Transverse colon (tissue), 4 donors: ENCODE measurements at regions not wholly inside any gene's neighbourhood (a gene's known extent, or its start where the extent isn't known, plus 50 kb on each side); places are given as distances from the start of the nearest gene placed in this dataset.
"Not testable (repeated sequence)": the region's sequence is repeated elsewhere in the genome, so short reads cannot be mapped to it uniquely, and the experiment has no call there.

ENCODE experiments used
- DNase-seq: peaks from one replicate; pipeline ENCODE4 v3.0.0-alpha.2; 2019
- H3K27ac ChIP-seq, 4 donors: fragments of 200-600 bp; sonication (generic); 2 replicates each; pipeline ENCODE4 v1.5.1; 2016 to 2018; ENCODE audit warnings: inconsistent platforms in 4 of 4
- H3K27me3 ChIP-seq: fragments of 200-600 bp; sonication (generic); 2 replicates; pipeline ENCODE4 v1.5.1; 2017; ENCODE audit warnings: inconsistent platforms
- H3K36me3 ChIP-seq, 4 donors: fragments of 200-600 bp; sonication (generic); 2 replicates each; pipeline ENCODE4 v1.5.1; 2017 to 2019; ENCODE audit warnings: inconsistent platforms in 4 of 4
- H3K4me1 ChIP-seq, 4 donors: fragments of 200-600 bp; sonication (generic); 2 replicates each; pipeline ENCODE4 v1.5.1; 2017 to 2020; ENCODE audit warnings: inconsistent platforms in 4 of 4
- H3K4me3 ChIP-seq, 4 donors: fragments of 200-600 bp; sonication (generic); 1 replicate in 1 of 4; 2 replicates in 3 of 4; pipeline versions ENCODE4 v1.5.1 to v1.6.1; 2017 to 2019; ENCODE audit warnings: inconsistent platforms in 4 of 4
- H3K9me3 ChIP-seq, 2 donors: fragments of 200-600 bp; sonication (generic); 2 replicates each; pipeline ENCODE4 v1.5.1; 2017 to 2019; ENCODE audit warnings: inconsistent platforms in 2 of 2
- EP300 ChIP-seq: sonication (generic); formaldehyde crosslinking; IDR thresholded peaks from one replicate; pipeline ENCODE4 v1.6.1; 2017; ENCODE audit warnings: antibody characterized with exemption, low read depth
- POLR2A ChIP-seq: fragments of 450-650 bp; IDR thresholded peaks from one replicate; pipeline ENCODE4 v1.6.1; 2016; ENCODE audit warnings: antibody characterized with exemption, mild to moderate bottlenecking, moderate library complexity
- POLR2AphosphoS5 ChIP-seq, 3 donors: sonication (generic); formaldehyde crosslinking; IDR thresholded peaks; one replicate each; pipeline ENCODE4 v1.6.1; 2016; ENCODE audit warnings: antibody characterized with exemption in 3 of 3
- WGBS, 2 donors: methylation state at CpG; one replicate each; pipeline ENCODE4 v1.1.5; 2018; ENCODE audit warnings: low coverage in 1 of 2; 5-methylcytosine and 5-hydroxymethylcytosine counted together
- in situ Hi-C, 4 donors: fragments of 200-750 bp; cut with MboI; loops; one replicate each; pipeline versions ENCODE4 v1.15.0 to v1.15.1; 2017; ENCODE audit warnings: low sequenced_read_pairs in 3 of 4, low pct_ligation_motif_present in 1 of 4, low pct_unique_long_range_greater_than_20kb in 1 of 4
- intact Hi-C: fragments of 100-400 bp; cut with DNase I; formaldehyde crosslinking; loops from one replicate; pipeline ENCODE4 v1.15.1; 2023; ENCODE audit warnings: low total_unique reads
- TF ChIP-seq, protein P1 (sequence below), 5 experiments: fragments of 200-600 bp in 3 of 5; fragments of 450-650 bp in 2 of 5; sonication (generic) in 3 of 5; IDR thresholded peaks; 1 replicate in 2 of 5; 2 replicates in 3 of 5; pipeline ENCODE4 v1.5.1; 2016 to 2017; ENCODE audit warnings: antibody characterized with exemption in 5 of 5, inconsistent platforms in 3 of 5, mild to moderate bottlenecking in 2 of 5, moderate library complexity in 1 of 5

DNA sequence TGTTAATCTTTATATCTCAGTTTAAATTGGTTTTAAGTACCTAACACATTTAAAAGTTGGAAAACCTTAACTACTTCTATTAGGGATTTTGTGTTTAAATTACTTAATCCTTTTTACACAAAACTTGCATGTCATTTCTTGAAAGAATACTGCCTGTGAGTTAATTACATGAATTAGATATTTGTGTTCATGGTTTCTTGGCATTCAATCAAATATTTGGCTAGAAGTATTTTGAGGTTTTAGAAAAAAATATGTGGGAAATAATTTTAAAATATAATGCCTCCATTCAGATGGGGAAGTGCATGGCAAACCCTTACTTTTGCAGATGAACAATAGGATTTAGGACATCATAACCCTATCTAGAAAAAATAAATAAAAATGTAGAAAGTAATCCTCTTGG is 186.5 kb upstream of the SEMA3E start:
- Histone ChIP-seq H3K4me3 (no peak overlapping the region), H3K4me1 (no peaks in the 10 kb centered on the region), H3K36me3 (no peaks in the 10 kb centered on the region), H3K9me3 (no peaks in the 10 kb centered on the region), H3K27ac (no peak overlapping the region), H3K27me3 (no peaks in the 10 kb centered on the region)
- no peak for DNase-seq
- in situ Hi-C loops (no loop called here), intact Hi-C loops (no loop called here)
- TF ChIP-seq POLR2AphosphoS5 (IDR thresholded peaks at IDR 0.05) (no peak), EP300 (no peak), POLR2A (no peak)
- TF ChIP-seq, protein P1, sequence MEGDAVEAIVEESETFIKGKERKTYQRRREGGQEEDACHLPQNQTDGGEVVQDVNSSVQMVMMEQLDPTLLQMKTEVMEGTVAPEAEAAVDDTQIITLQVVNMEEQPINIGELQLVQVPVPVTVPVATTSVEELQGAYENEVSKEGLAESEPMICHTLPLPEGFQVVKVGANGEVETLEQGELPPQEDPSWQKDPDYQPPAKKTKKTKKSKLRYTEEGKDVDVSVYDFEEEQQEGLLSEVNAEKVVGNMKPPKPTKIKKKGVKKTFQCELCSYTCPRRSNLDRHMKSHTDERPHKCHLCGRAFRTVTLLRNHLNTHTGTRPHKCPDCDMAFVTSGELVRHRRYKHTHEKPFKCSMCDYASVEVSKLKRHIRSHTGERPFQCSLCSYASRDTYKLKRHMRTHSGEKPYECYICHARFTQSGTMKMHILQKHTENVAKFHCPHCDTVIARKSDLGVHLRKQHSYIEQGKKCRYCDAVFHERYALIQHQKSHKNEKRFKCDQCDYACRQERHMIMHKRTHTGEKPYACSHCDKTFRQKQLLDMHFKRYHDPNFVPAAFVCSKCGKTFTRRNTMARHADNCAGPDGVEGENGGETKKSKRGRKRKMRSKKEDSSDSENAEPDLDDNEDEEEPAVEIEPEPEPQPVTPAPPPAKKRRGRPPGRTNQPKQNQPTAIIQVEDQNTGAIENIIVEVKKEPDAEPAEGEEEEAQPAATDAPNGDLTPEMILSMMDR (IDR thresholded peaks at IDR 0.05): no peak

DNA sequence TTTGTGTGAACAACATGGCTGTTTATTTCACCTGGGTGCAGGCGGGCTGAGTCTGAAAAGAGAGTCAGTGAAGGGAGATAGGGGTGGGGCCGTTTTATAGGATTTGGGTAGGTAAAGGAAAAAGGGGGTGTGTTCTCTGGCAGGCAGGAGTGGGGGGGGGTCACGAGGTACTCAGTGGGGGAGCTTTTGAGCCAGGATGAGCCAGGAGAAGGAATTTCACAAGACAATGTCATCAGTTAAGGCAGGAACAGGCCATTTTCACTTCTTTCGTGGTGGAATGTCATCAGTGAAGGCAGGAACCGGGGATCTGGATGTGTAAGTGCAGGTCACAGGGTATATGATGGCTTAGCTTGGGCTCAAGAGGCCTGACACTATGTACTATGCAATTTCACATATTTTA is 184.8 kb upstream of the SEMA3E start:
- H3K27ac ChIP-seq, H3K4me1 ChIP-seq, H3K4me3 ChIP-seq, intact Hi-C loops, H3K27me3 ChIP-seq, H3K36me3 ChIP-seq, in situ Hi-C loops, DNase-seq, H3K9me3 ChIP-seq: not testable (repeated sequence)
- WGBS, 2 donors: 61 to 66% methylated on average over 4 to 5 of the region's 5 CpGs

DNA sequence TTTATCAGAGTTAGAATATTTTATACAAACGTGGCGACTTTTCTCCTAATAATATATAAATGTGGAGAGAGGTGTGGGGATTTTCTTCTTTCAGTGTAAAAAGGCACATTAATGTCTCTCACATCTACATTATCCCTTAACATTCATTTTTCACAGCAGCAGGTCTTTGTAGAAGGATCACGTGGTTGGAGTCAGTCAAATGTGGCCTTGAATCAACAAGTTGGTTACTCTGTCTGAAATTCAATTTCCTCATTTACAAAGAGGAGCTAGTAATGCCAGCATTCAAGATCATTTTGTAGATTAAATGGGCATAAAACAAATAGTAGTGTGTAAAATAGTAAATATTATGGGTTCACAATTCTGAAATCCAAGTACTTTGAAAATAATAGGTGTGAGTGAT is 183.1 kb upstream of the SEMA3E start:
- H3K4me1 ChIP-seq: no peaks in the 10 kb centered on the region
- H3K27ac ChIP-seq: no peak overlapping the region
- no peak overlapping the region for H3K4me3 ChIP-seq
- DNase-seq: no peak
- intact Hi-C loops: no loop called here
- no peaks in the 10 kb centered on the region for H3K9me3 ChIP-seq
- 58 to 66% methylated on average over 3 of the region's 3 CpGs for whole genome bisulfite sequencing, 2 donors
- H3K36me3 ChIP-seq: no peaks in the 10 kb centered on the region
- in situ Hi-C loops: no loop called here
- TF ChIP-seq EP300 (no peak), POLR2AphosphoS5 (IDR thresholded peaks at IDR 0.05) (no peak), POLR2A (no peak)
- TF ChIP-seq, protein P1 (IDR thresholded peaks at IDR 0.05): no peak
- H3K27me3 ChIP-seq: no peaks in the 10 kb centered on the region

DNA sequence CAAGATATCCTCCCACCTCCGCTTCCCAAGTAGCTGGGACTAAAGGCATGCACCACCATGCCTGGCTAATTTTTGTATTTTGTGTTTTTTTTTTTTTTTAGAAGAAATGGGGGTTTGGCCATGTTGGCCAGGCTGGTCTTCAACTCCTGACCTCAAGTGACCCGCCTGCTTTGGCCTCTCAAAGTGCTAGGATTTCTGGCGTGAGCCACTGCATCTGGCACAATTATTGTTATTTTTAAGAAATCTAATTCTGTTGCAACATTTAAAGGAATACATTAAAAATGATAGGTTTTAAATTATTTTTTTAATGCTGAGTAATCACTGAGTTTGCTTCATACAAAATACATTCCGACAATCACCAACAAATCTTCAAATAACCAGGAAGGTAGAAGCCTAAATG is 178.1 kb upstream of the SEMA3E start:
- WGBS, 2 donors: 81 to 85% methylated on average over 3 to 4 of the region's 4 CpGs
- no peak for DNase-seq
- H3K27me3 ChIP-seq: no peaks in the 10 kb centered on the region
- no peak overlapping the region for H3K27ac ChIP-seq
- H3K9me3 ChIP-seq: no peaks in the 10 kb centered on the region
- in situ Hi-C loops: no loop called here
- no peaks in the 10 kb centered on the region for H3K4me1 ChIP-seq
- H3K36me3 ChIP-seq: no peaks in the 10 kb centered on the region
- H3K4me3 ChIP-seq: no peak overlapping the region
- intact Hi-C loops: no loop called here
- TF ChIP-seq, protein P1 (IDR thresholded peaks at IDR 0.05): no peak
- TF ChIP-seq EP300 (no peak), POLR2AphosphoS5 (IDR thresholded peaks at IDR 0.05) (no peak), POLR2A (no peak)

DNA sequence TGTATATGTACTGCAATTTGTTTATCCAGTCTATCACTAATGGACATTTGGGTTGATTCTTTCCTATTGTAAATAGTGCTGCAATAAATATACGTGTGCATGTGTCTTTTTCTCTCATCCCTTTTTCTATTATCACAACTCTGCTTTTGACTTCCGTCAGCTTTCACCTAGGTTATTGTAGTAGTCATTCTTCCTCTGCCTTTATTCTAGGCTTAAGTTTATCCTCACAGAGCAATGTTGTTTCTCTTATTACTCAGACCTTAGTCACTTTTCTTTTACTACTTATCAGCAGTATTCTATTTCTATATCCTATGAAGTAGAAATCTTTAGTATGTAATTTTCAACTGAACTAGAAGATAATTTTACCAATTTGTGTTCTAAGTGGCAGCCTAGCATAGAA is 175.3 kb upstream of the SEMA3E start:
- Histone ChIP-seq H3K27me3 (no peaks in the 10 kb centered on the region), H3K36me3 (no peaks in the 10 kb centered on the region), H3K9me3 (no peaks in the 10 kb centered on the region), H3K27ac (no peak overlapping the region), H3K4me1 (no peaks in the 10 kb centered on the region), H3K4me3 (no peak overlapping the region)
- TF ChIP-seq EP300: no peak
- no peak for TF ChIP-seq POLR2AphosphoS5 (IDR thresholded peaks at IDR 0.05)
- no peak for TF ChIP-seq POLR2A
- TF ChIP-seq, protein P1 (IDR thresholded peaks at IDR 0.05): no peak
- WGBS, 2 donors: 70 to 71% methylated on average over 1 to 2 of the region's 2 CpGs
- intact Hi-C loops: no loop called here
- no peak for DNase-seq
- in situ Hi-C loops: no loop called here
